AG09319 (cell line): ENCODE measurements at regions not wholly inside any gene's neighbourhood (a gene's known extent, or its start where the extent isn't known, plus 50 kb on each side); places are given as distances from the start of the nearest gene placed in this dataset.

ENCODE experiments used
- DNase-seq: peaks from one replicate; pipeline ENCODE4 v3.0.0-alpha.2; 2010; ENCODE audit warnings: low read depth; ENCODE audit errors: extremely low read depth
- CTCF ChIP-seq: IDR thresholded peaks from 2 replicates; pipeline ENCODE4 v1.5.1; 2011; ENCODE audit warnings: low read depth, mild to moderate bottlenecking, inconsistent platforms, low read length, moderate library complexity

- no peak for TF ChIP-seq CTCF
- DNase-seq, result no peak
Measured at GRCh38 chr11:69232821-69233743, 60.9 kb upstream of the MYEOV start.

- no peak for DNase-seq
- no peak for TF ChIP-seq CTCF
Measured at GRCh38 chr11:69233744-69234570, 60.0 kb upstream of the MYEOV start.

DNA sequence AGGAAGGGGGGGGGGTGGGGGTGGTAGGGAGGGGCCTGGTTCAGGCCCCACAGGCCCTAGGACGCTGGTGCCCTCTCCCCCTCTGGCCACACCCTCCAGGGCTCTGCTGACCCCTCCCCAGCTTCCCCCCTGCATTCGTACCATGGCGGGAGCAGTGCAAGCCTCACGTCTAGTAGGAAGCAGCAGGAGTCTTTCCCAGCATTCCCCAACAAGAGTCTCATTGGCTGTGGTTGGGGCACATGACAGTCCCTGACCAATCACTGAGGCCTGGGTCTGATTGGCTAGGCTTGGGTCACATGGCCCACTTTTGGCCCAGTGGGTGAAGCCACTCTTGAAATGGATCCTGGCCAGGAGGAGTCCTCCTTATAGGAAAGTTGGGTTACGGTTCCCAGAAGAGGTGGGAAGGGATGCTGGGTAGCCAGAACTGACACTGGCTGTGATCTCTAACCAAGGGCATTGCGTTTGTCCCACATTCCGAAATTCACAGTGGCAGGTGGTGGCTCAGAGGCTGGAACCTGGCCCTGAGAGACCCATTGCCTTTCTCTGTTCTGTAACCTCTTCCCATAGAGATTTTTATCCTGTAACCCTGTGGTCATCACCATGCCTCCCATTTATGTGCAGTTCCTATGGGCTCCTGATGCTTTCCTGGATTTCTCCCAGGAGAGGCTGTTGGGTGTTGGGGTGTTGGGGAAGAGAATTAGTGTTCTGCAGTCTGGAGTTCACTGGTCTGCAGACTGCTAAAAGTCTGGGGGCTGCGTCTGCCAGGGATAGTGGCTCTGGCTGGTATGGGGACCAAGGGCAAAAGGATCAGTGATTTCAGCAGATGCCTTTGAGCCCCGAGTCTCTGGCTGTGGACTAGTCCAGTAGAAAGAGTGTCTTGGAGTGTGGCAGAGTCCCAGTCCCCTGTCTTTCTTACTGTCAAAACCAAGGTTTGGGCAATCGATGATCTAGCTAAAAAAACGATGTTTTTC lies 58.9 kb upstream of the MYEOV start:
- no peak for TF ChIP-seq CTCF
- no peak for DNase-seq

DNA sequence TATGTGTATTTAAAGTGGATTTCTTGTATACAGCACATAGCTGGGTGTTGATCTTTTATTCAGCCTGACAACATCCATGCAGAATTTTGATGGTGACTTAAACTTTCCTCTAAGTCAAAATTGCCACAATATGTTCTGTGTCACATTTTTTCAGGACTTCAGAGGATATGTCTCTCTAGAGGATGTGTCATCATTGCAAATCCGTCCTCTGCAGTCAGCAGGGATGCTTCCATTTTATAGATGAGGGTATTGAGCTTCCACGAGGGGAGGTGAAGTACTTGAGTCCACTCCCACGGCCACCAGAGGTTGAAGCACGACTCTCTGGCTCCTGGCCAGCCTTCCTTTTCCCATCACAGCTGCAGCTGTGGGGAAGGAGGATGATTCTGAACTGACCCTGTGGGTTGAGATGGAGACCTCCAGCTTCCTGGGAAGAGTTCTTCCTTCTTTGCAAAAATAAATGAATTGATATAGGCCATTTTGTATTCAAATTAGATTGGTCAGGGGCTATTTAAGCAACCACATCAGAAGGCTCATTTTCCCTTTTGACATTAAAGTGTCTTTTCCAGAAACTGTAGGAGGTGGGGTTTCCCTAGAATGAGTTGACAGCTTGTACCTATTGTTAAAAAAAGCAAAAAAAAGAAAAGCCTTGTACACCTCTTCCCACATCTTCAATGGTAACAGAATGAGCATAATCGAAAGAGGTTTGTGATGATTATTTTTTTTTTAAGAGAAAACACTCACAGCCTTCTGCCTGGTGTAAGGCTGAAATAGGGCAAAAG lies 55.2 kb upstream of the MYEOV start:
- no peak for DNase-seq

DNA sequence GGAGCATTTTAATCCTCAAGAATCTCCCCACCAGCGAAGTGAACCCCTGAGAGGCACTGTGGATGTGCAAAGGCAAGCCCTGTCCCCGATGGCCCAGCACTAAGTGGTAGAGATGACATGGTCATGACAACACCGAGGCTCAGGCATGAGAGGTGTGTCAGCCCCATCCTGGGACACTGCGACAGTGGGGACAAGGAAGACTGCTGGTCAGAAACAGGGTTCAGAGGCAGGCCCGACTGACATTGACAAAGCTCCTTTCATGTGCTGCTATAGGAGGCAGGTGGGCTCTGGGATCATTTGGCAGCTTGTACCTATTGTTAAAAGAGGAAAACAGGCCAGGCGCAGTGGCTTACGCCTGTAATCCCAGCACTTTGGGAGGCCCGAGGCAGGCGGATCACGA lies 54.3 kb upstream of the MYEOV start:
- no peak for DNase-seq

More for the DNA sequence above, 55.2 kb upstream of the MYEOV start:
- TF ChIP-seq CTCF, result no peak

More for the DNA sequence above, 54.3 kb upstream of the MYEOV start:
- TF ChIP-seq CTCF, result no peak
